ENCODE measurements at regions not wholly inside any gene's neighbourhood (a gene's known extent, or its start where the extent isn't known, plus 50 kb on each side); places are given as distances from the start of the nearest gene placed in this dataset.

DNA sequence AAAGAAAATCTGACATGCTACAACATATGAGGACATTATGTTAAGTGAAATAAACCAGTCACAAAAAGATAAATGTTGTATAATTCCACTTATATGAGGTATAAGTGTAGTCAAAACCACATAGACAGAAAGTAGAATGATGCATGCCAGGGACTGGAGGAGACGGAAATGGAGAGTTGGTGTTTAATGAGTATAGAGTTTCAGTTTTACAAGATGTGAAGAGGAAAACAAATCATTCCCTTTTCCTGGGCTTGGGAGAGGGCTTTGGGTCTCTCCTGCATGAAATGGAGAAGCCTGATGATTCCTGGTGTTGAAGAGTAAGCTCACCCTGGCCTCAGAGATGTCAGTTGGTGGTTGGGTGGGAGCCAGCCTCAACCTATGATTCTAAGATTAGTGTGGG is 158.4 kb upstream of the PLXNC1 start:
- TF ChIP-seq, protein P1, sequence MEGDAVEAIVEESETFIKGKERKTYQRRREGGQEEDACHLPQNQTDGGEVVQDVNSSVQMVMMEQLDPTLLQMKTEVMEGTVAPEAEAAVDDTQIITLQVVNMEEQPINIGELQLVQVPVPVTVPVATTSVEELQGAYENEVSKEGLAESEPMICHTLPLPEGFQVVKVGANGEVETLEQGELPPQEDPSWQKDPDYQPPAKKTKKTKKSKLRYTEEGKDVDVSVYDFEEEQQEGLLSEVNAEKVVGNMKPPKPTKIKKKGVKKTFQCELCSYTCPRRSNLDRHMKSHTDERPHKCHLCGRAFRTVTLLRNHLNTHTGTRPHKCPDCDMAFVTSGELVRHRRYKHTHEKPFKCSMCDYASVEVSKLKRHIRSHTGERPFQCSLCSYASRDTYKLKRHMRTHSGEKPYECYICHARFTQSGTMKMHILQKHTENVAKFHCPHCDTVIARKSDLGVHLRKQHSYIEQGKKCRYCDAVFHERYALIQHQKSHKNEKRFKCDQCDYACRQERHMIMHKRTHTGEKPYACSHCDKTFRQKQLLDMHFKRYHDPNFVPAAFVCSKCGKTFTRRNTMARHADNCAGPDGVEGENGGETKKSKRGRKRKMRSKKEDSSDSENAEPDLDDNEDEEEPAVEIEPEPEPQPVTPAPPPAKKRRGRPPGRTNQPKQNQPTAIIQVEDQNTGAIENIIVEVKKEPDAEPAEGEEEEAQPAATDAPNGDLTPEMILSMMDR (IDR thresholded peaks at IDR 0.05), result no peak
- TF ChIP-seq POLR2A (IDR thresholded peaks at IDR 0.05), result no peak

Data from thyroid gland (tissue), 4 donors.